Transverse colon (tissue), 4 donors: ENCODE measurements at regions not wholly inside any gene's neighbourhood (a gene's known extent, or its start where the extent isn't known, plus 50 kb on each side); places are given as distances from the start of the nearest gene placed in this dataset.

Source experiments
- DNase-seq: peaks from one replicate; pipeline ENCODE4 v3.0.0-alpha.2; 2019
- H3K27ac ChIP-seq, 4 donors: fragments of 200-600 bp; sonication (generic); 2 replicates each; pipeline ENCODE4 v1.5.1; 2016 to 2018; ENCODE audit warnings: inconsistent platforms in 4 of 4
- H3K27me3 ChIP-seq: fragments of 200-600 bp; sonication (generic); 2 replicates; pipeline ENCODE4 v1.5.1; 2017; ENCODE audit warnings: inconsistent platforms
- H3K36me3 ChIP-seq, 4 donors: fragments of 200-600 bp; sonication (generic); 2 replicates each; pipeline ENCODE4 v1.5.1; 2017 to 2019; ENCODE audit warnings: inconsistent platforms in 4 of 4
- H3K4me1 ChIP-seq, 4 donors: fragments of 200-600 bp; sonication (generic); 2 replicates each; pipeline ENCODE4 v1.5.1; 2017 to 2020; ENCODE audit warnings: inconsistent platforms in 4 of 4
- H3K4me3 ChIP-seq, 4 donors: fragments of 200-600 bp; sonication (generic); 1 replicate in 1 of 4; 2 replicates in 3 of 4; pipeline versions ENCODE4 v1.5.1 to v1.6.1; 2017 to 2019; ENCODE audit warnings: inconsistent platforms in 4 of 4
- H3K9me3 ChIP-seq, 2 donors: fragments of 200-600 bp; sonication (generic); 2 replicates each; pipeline ENCODE4 v1.5.1; 2017 to 2019; ENCODE audit warnings: inconsistent platforms in 2 of 2
- EP300 ChIP-seq: sonication (generic); formaldehyde crosslinking; IDR thresholded peaks from one replicate; pipeline ENCODE4 v1.6.1; 2017; ENCODE audit warnings: antibody characterized with exemption, low read depth
- POLR2A ChIP-seq: fragments of 450-650 bp; IDR thresholded peaks from one replicate; pipeline ENCODE4 v1.6.1; 2016; ENCODE audit warnings: antibody characterized with exemption, mild to moderate bottlenecking, moderate library complexity
- POLR2AphosphoS5 ChIP-seq, 3 donors: sonication (generic); formaldehyde crosslinking; IDR thresholded peaks; one replicate each; pipeline ENCODE4 v1.6.1; 2016; ENCODE audit warnings: antibody characterized with exemption in 3 of 3
- WGBS, 2 donors: methylation state at CpG; one replicate each; pipeline ENCODE4 v1.1.5; 2018; ENCODE audit warnings: low coverage in 1 of 2; 5-methylcytosine and 5-hydroxymethylcytosine counted together
- in situ Hi-C, 4 donors: fragments of 200-750 bp; cut with MboI; loops; one replicate each; pipeline versions ENCODE4 v1.15.0 to v1.15.1; 2017; ENCODE audit warnings: low sequenced_read_pairs in 3 of 4, low pct_ligation_motif_present in 1 of 4, low pct_unique_long_range_greater_than_20kb in 1 of 4
- intact Hi-C: fragments of 100-400 bp; cut with DNase I; formaldehyde crosslinking; loops from one replicate; pipeline ENCODE4 v1.15.1; 2023; ENCODE audit warnings: low total_unique reads
- TF ChIP-seq, protein P1 (sequence below), 5 experiments: fragments of 200-600 bp in 3 of 5; fragments of 450-650 bp in 2 of 5; sonication (generic) in 3 of 5; IDR thresholded peaks; 1 replicate in 2 of 5; 2 replicates in 3 of 5; pipeline ENCODE4 v1.5.1; 2016 to 2017; ENCODE audit warnings: antibody characterized with exemption in 5 of 5, inconsistent platforms in 3 of 5, mild to moderate bottlenecking in 2 of 5, moderate library complexity in 1 of 5

DNA sequence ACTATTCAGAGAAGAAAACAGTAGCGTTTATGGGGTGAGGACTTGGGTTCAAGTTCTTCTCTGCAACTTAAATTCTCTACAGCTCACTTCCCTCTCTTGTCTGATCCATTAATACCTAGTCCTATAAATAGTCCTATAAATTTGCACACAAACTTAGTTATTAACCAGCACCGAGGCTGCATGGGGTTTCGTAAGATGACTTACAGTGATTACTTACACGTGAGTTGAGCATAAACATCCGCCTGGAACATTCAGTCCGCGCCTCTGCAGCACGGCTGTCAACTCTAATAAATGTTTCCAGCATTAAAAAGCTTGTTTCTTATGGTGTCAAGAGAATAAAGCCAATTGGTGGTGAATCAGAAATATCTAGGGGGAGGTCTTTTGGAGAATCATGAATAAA, 103.0 kb upstream of the ENPP6 start:
- H3K27ac ChIP-seq, result peak overlapping the region in 1 of 4 donors; percentile 66
- no peaks in the 10 kb centered on the region for H3K36me3 ChIP-seq
- WGBS, 2 donors, result 70 to 76% methylated on average over 8 of the region's 8 CpGs
- intact Hi-C loops, result no loop called here
- H3K27me3 ChIP-seq, result no peaks in the 10 kb centered on the region
- H3K4me1 ChIP-seq, result no peaks in the 10 kb centered on the region
- no peaks in the 10 kb centered on the region for H3K9me3 ChIP-seq
- H3K4me3 ChIP-seq, result no peak overlapping the region
- in situ Hi-C loops, result no loop called here
- TF ChIP-seq EP300 (peak; percentile 92), POLR2AphosphoS5 (IDR thresholded peaks at IDR 0.05) (peak in 2 of 3 donors; percentile 66 to 74), POLR2A (no peak)
- TF ChIP-seq, protein P1, sequence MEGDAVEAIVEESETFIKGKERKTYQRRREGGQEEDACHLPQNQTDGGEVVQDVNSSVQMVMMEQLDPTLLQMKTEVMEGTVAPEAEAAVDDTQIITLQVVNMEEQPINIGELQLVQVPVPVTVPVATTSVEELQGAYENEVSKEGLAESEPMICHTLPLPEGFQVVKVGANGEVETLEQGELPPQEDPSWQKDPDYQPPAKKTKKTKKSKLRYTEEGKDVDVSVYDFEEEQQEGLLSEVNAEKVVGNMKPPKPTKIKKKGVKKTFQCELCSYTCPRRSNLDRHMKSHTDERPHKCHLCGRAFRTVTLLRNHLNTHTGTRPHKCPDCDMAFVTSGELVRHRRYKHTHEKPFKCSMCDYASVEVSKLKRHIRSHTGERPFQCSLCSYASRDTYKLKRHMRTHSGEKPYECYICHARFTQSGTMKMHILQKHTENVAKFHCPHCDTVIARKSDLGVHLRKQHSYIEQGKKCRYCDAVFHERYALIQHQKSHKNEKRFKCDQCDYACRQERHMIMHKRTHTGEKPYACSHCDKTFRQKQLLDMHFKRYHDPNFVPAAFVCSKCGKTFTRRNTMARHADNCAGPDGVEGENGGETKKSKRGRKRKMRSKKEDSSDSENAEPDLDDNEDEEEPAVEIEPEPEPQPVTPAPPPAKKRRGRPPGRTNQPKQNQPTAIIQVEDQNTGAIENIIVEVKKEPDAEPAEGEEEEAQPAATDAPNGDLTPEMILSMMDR (IDR thresholded peaks at IDR 0.05), result no peak
- DNase-seq, result no peak

DNA sequence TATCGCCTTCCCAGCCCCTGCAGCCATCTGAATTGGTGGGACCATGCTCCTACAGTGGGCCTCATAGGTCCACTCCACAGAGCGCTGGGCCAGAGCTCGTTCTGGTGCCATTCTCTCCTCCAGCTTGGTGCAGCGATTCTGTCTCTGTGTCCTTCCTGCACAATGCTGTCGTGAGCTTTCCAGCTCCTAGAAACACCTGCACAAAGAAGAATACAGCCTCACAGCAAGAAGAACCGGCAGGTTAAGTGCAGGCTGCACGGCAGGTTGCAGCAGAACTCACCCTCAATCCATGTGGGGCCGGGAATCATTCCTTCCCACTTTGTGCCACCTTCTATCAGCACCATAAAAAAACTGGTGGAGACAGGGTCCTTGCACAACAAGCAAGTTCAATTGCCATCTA, 101.2 kb upstream of the ENPP6 start:
- no peaks in the 10 kb centered on the region for H3K4me1 ChIP-seq
- DNase-seq, result no peak
- no peaks in the 10 kb centered on the region for H3K27me3 ChIP-seq
- no peak for TF ChIP-seq POLR2A
- no peak for TF ChIP-seq POLR2AphosphoS5 (IDR thresholded peaks at IDR 0.05)
- TF ChIP-seq, protein P1 (IDR thresholded peaks at IDR 0.05), result no peak
- TF ChIP-seq EP300, result no peak
- WGBS, 2 donors, result 85 to 95% methylated on average over 4 to 8 of the region's 8 CpGs
- in situ Hi-C loops (no loop called here), intact Hi-C loops (no loop called here)
- H3K36me3 ChIP-seq, result no peaks in the 10 kb centered on the region
- no peak overlapping the region for H3K4me3 ChIP-seq
- H3K9me3 ChIP-seq, result no peaks in the 10 kb centered on the region
- peak overlapping the region in 2 of 4 donors; percentile 23 to 46 for H3K27ac ChIP-seq

DNA sequence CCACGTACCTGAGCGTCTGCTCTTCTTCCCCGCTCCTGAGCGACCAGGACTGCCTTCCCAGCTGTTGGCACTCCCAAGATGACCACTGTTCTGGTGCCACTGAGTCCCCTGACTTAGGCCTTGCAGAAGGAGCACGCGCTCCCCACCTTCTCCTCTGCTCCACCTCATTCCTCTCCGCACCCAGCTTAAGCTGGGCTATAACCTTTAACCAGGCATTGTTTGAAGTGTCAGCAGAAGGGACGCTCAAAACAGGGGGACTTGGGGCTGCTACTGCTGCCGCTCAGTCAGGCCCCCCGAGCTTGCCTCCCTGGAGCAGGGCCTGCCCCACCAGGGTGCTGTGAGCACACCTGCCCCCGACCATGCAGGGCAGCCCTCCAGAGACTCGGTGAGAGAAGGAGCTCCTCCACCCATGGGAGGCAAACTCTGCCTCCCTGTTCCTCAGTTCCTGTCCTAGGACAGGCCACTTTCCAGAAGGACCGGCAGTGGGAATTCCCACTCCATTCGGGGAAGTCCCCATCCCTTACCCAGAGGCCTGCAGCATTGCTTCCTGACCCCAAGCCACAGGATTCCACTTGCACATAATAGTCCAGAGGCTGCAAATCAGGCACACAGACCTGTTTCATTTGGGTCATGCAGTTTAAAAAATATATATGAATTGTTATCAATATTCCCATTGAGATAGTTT, 99.7 kb upstream of the ENPP6 start:
- intact Hi-C loops (no loop called here), in situ Hi-C loops (no loop called here)
- no peaks in the 10 kb centered on the region for H3K9me3 ChIP-seq
- no peak for TF ChIP-seq POLR2A
- no peak for TF ChIP-seq EP300
- TF ChIP-seq, protein P1 (IDR thresholded peaks at IDR 0.05), result no peak
- TF ChIP-seq POLR2AphosphoS5 (IDR thresholded peaks at IDR 0.05), result no peak
- H3K27ac ChIP-seq, result no peak overlapping the region
- WGBS, 2 donors, result 91 to 100% methylated on average over 1 to 14 of the region's 14 CpGs
- H3K4me1 ChIP-seq, result no peaks in the 10 kb centered on the region
- no peak for DNase-seq
- H3K27me3 ChIP-seq, result no peaks in the 10 kb centered on the region
- no peak overlapping the region for H3K4me3 ChIP-seq
- no peaks in the 10 kb centered on the region for H3K36me3 ChIP-seq

DNA sequence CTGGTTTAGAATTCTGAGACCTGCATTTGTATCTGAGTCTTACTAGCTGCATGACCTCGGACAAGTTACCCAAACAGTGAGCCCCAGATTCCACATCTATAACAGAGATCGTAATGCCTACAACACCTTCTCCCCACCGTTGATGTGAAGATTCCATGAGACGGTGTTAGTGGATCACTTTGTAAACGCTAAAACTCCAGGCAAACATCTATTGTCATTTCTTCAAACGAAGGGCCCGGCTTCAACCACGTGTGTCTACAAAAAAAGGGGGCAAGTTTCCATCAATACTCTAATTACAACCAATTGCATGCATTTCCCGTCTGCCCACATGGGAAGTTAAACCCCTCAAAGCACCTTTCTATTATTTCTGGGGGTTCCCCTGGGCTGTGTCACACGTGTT, 99.1 kb upstream of the ENPP6 start:
- Histone ChIP-seq H3K4me1 (peaks cover 0 to under 1% (median 0%) of the 10 kb centered on the region in 4 donors), H3K27me3 (no peaks in the 10 kb centered on the region), H3K27ac (no peak overlapping the region), H3K9me3 (no peaks in the 10 kb centered on the region), H3K4me3 (no peak overlapping the region), H3K36me3 (no peaks in the 10 kb centered on the region)
- WGBS, 2 donors, result 84 to 100% methylated on average over 4 to 10 of the region's 10 CpGs
- intact Hi-C loops (no loop called here), in situ Hi-C loops (no loop called here)
- DNase-seq, result no peak
- TF ChIP-seq, protein P1 (IDR thresholded peaks at IDR 0.05), result no peak
- TF ChIP-seq EP300 (no peak), POLR2A (no peak), POLR2AphosphoS5 (IDR thresholded peaks at IDR 0.05) (no peak)
